Glutamatergic neuron (in vitro differentiated cells): ENCODE measurements at regions not wholly inside any gene's neighbourhood (a gene's known extent, or its start where the extent isn't known, plus 50 kb on each side); places are given as distances from the start of the nearest gene placed in this dataset.

Experiments used
- DNase-seq: peaks from one replicate; pipeline ENCODE4 v3.0.0; 2022
- H3K27ac Mint-ChIP-seq: one replicate; pipeline ENCODE4 v1.8.0; 2020; ENCODE audit warnings: mild to moderate bottlenecking, mixed read lengths, inconsistent platforms; ENCODE audit not compliant: unreplicated experiment
- H3K27me3 Mint-ChIP-seq: one replicate; pipeline ENCODE4 v1.8.0; 2020; ENCODE audit warnings: mild to moderate bottlenecking, moderate library complexity, mixed read lengths, inconsistent platforms; ENCODE audit not compliant: unreplicated experiment
- H3K36me3 Mint-ChIP-seq: one replicate; pipeline ENCODE4 v1.8.0; 2020; ENCODE audit warnings: mild to moderate bottlenecking, mixed read lengths, inconsistent platforms; ENCODE audit not compliant: unreplicated experiment
- H3K4me1 Mint-ChIP-seq: one replicate; pipeline ENCODE4 v1.8.0; 2020; ENCODE audit warnings: mild to moderate bottlenecking, low read depth, mixed read lengths, inconsistent platforms; ENCODE audit not compliant: unreplicated experiment
- H3K4me3 Mint-ChIP-seq: one replicate; pipeline ENCODE4 v1.8.0; 2020; ENCODE audit warnings: mild to moderate bottlenecking, mixed read lengths, inconsistent platforms; ENCODE audit not compliant: unreplicated experiment
- H3K9me3 Mint-ChIP-seq: one replicate; pipeline ENCODE4 v1.8.0; 2020; ENCODE audit warnings: mild to moderate bottlenecking, moderate library complexity, mixed read lengths, inconsistent platforms; ENCODE audit not compliant: unreplicated experiment
- CTCF ChIP-seq: fragments of 200-600 bp; sonication (generic); IDR thresholded peaks from one replicate; pipeline ENCODE4 v1.5.0; 2021; ENCODE audit not compliant: partially characterized antibody, unreplicated experiment

GRCh38 chr14:25861406-25861805 lies 736.4 kb downstream of the NOVA1 start:
- DNase-seq: no peak
- Mint-ChIP-seq H3K4me3 (no peak overlapping the region), H3K36me3 (no peaks in the 10 kb centered on the region), H3K27ac (no peak overlapping the region), H3K9me3 (peaks cover 2% of the 10 kb centered on the region), H3K27me3 (no peaks in the 10 kb centered on the region), H3K4me1 (peaks cover 11% of the 10 kb centered on the region)
- TF ChIP-seq CTCF: no peak

GRCh38 chr14:25848601-25849000 lies 749.2 kb downstream of the NOVA1 start:
- no peak for DNase-seq
- H3K27me3 Mint-ChIP-seq: no peaks in the 10 kb centered on the region
- H3K4me3 Mint-ChIP-seq: no peak overlapping the region
- H3K36me3 Mint-ChIP-seq: no peaks in the 10 kb centered on the region
- TF ChIP-seq CTCF: no peak
- no peaks in the 10 kb centered on the region for H3K4me1 Mint-ChIP-seq
- no peak overlapping the region for H3K27ac Mint-ChIP-seq
- H3K9me3 Mint-ChIP-seq: no peaks in the 10 kb centered on the region

GRCh38 chr14:25846246-25846645 lies 751.6 kb downstream of the NOVA1 start:
- H3K27me3 Mint-ChIP-seq: no peaks in the 10 kb centered on the region
- H3K4me3 Mint-ChIP-seq: no peak overlapping the region
- no peak for DNase-seq
- no peaks in the 10 kb centered on the region for H3K9me3 Mint-ChIP-seq
- no peaks in the 10 kb centered on the region for H3K36me3 Mint-ChIP-seq
- no peak overlapping the region for H3K27ac Mint-ChIP-seq
- H3K4me1 Mint-ChIP-seq: no peaks in the 10 kb centered on the region
- no peak for TF ChIP-seq CTCF

- DNase-seq: no peak
- H3K36me3 Mint-ChIP-seq: no peaks in the 10 kb centered on the region
- TF ChIP-seq CTCF: no peak
- no peak overlapping the region for H3K27ac Mint-ChIP-seq
- H3K27me3 Mint-ChIP-seq: no peaks in the 10 kb centered on the region
- no peaks in the 10 kb centered on the region for H3K4me1 Mint-ChIP-seq
- no peak overlapping the region for H3K4me3 Mint-ChIP-seq
- H3K9me3 Mint-ChIP-seq: no peaks in the 10 kb centered on the region
Measured at GRCh38 chr14:25843481-25844470, 754.1 kb downstream of the NOVA1 start.

GRCh38 chr14:25841226-25841625 lies 756.6 kb downstream of the NOVA1 start:
- Mint-ChIP-seq H3K27ac (no peak overlapping the region), H3K9me3 (no peaks in the 10 kb centered on the region), H3K27me3 (no peaks in the 10 kb centered on the region), H3K4me3 (no peak overlapping the region), H3K36me3 (no peaks in the 10 kb centered on the region), H3K4me1 (no peaks in the 10 kb centered on the region)
- TF ChIP-seq CTCF: no peak
- DNase-seq: no peak
